RWPE2 (cell line): ENCODE measurements at regions not wholly inside any gene's neighbourhood (a gene's known extent, or its start where the extent isn't known, plus 50 kb on each side); places are given as distances from the start of the nearest gene placed in this dataset.

Experiments used
- ATAC-seq: fragments of 200-7000 bp; cut with Tn5 transposase; 3 replicates; pipeline ENCODE4 v1.9.1; 2021; ENCODE audit warnings: low read depth
- DNase-seq: peaks from one replicate; pipeline ENCODE4 v3.0.0-alpha.2; 2020; ENCODE audit warnings: low spot score
- H3K27ac ChIP-seq: fragments of 450-650 bp; 2 replicates; pipeline ENCODE4 v1.5.1; 2017; ENCODE audit warnings: mild to moderate bottlenecking; ENCODE audit not compliant: poor library complexity, severe bottlenecking
- H3K27me3 ChIP-seq: fragments of 250-450 bp; sonication (Bioruptor Pico); 2 replicates; pipeline ENCODE4 v1.5.1; 2021; ENCODE audit warnings: mild to moderate bottlenecking, moderate library complexity; ENCODE audit not compliant: insufficient read depth, poor library complexity, severe bottlenecking
- H3K36me3 ChIP-seq: fragments of 250-450 bp; sonication (Bioruptor Pico); 2 replicates; pipeline ENCODE4 v1.5.1; 2020; ENCODE audit warnings: low read depth, mild to moderate bottlenecking, moderate library complexity
- H3K4me1 ChIP-seq: fragments of 250-450 bp; sonication (Bioruptor Pico); 2 replicates; pipeline ENCODE4 v1.5.1; 2021; ENCODE audit warnings: mild to moderate bottlenecking, moderate library complexity; ENCODE audit not compliant: insufficient read depth, poor library complexity, severe bottlenecking
- H3K4me3 ChIP-seq: fragments of 250-450 bp; sonication (Bioruptor Pico); 2 replicates; pipeline ENCODE4 v1.5.1; 2021; ENCODE audit warnings: mild to moderate bottlenecking, moderate library complexity; ENCODE audit not compliant: severe bottlenecking
- H3K9me3 ChIP-seq: fragments of 250-450 bp; sonication (Bioruptor Pico); 2 replicates; pipeline ENCODE4 v1.5.1; 2021; ENCODE audit warnings: mild to moderate bottlenecking, moderate library complexity; ENCODE audit not compliant: severe bottlenecking
- CTCF ChIP-seq: fragments of 450-650 bp; IDR thresholded peaks from one replicate; pipeline ENCODE4 v1.5.1; 2017; ENCODE audit warnings: mild to moderate bottlenecking, moderate library complexity; ENCODE audit not compliant: poor library complexity, severe bottlenecking

GRCh38 chr20:24723186-24723585 is 225.9 kb upstream of the CST7 start:
- no peaks in the 10 kb centered on the region for H3K36me3 ChIP-seq
- no peaks in the 10 kb centered on the region for H3K4me1 ChIP-seq
- H3K4me3 ChIP-seq: no peak overlapping the region
- no peaks in the 10 kb centered on the region for H3K9me3 ChIP-seq
- no peak for DNase-seq
- TF ChIP-seq CTCF: no peak
- no peak for ATAC-seq
- peaks cover 13% of the 10 kb centered on the region for H3K27me3 ChIP-seq
- H3K27ac ChIP-seq: no peak overlapping the region

- Histone ChIP-seq H3K4me3 (no peak overlapping the region), H3K27ac (no peak overlapping the region), H3K27me3 (peaks cover 13% of the 10 kb centered on the region), H3K9me3 (no peaks in the 10 kb centered on the region), H3K4me1 (no peaks in the 10 kb centered on the region), H3K36me3 (no peaks in the 10 kb centered on the region)
- TF ChIP-seq CTCF: no peak
- ATAC-seq: no peak
- DNase-seq: no peak
Measured at GRCh38 chr20:24723647-24724352, 225.3 kb upstream of the CST7 start.

GRCh38 chr20:24724982-24725533 is 224.0 kb upstream of the CST7 start:
- Histone ChIP-seq H3K4me1 (no peaks in the 10 kb centered on the region), H3K27ac (no peak overlapping the region), H3K4me3 (no peak overlapping the region), H3K9me3 (no peaks in the 10 kb centered on the region), H3K36me3 (no peaks in the 10 kb centered on the region), H3K27me3 (peaks cover 13% of the 10 kb centered on the region)
- DNase-seq: no peak
- ATAC-seq: no peak
- TF ChIP-seq CTCF: no peak

- ATAC-seq (no peak), DNase-seq (no peak)
- Histone ChIP-seq H3K9me3 (no peaks in the 10 kb centered on the region), H3K27me3 (peaks cover 5% of the 10 kb centered on the region), H3K36me3 (no peaks in the 10 kb centered on the region), H3K27ac (no peak overlapping the region), H3K4me1 (no peaks in the 10 kb centered on the region), H3K4me3 (no peak overlapping the region)
- TF ChIP-seq CTCF: no peak
Measured at GRCh38 chr20:24727795-24728194, 221.3 kb upstream of the CST7 start.
